SK-N-MC (cell line): ENCODE measurements at regions not wholly inside any gene's neighbourhood (a gene's known extent, or its start where the extent isn't known, plus 50 kb on each side); places are given as distances from the start of the nearest gene placed in this dataset.

Experiments used
- EZH2 ChIP-seq: fragments of 200-600 bp; sonication (generic); IDR thresholded peaks from one replicate; pipeline ENCODE4 v1.6.1; 2017; ENCODE audit warnings: antibody characterized with exemption
- POLR2AphosphoS5 ChIP-seq: IDR thresholded peaks from 2 replicates; pipeline ENCODE4 v1.6.1; 2012; ENCODE audit warnings: mild to moderate bottlenecking, low read depth, low read length, borderline replicate concordance

- TF ChIP-seq EZH2 (no peak), POLR2AphosphoS5 (no peak)
Measured at GRCh38 chr15:26061248-26061647, 198.1 kb upstream of the ATP10A start.
